ENCODE measurements at regions not wholly inside any gene's neighbourhood (a gene's known extent, or its start where the extent isn't known, plus 50 kb on each side); places are given as distances from the start of the nearest gene placed in this dataset.

GRCh38 chr2:167404627-167405284 is 516.5 kb downstream of the XIRP2 start:
- Histone ChIP-seq H3K36me3 (ENCODE audit: insufficient read depth, low read length) (no peaks in the 10 kb centered on the region), H3K9me3 (ENCODE audit: low read length) (no peaks in the 10 kb centered on the region), H3K79me2 (ENCODE audit: insufficient read depth, low read depth, low read length) (no peaks in the 10 kb centered on the region), H3K4me1 (ENCODE audit: insufficient read depth, low read length, poor library complexity, severe bottlenecking) (no peaks in the 10 kb centered on the region), H2AFZ (ENCODE audit: low read length) (no peak overlapping the region), H3K4me2 (ENCODE audit: low read length) (no peak overlapping the region), H4K20me1 (ENCODE audit: insufficient read depth, low read length) (no peaks in the 10 kb centered on the region), H3K9me2 (ENCODE audit: insufficient read depth, low read length) (no peaks in the 10 kb centered on the region), H3K4me3 (ENCODE audit: low read depth, low read length, poor library complexity, severe bottlenecking) (no peak overlapping the region), H3K27ac (ENCODE audit: low read depth, low read length, poor library complexity, severe bottlenecking) (no peak overlapping the region)
- ChIA-PET CTCF (ENCODE audit: unreplicated experiment) (no interaction called here), POLR2A (interaction anchor here (0.7 kb wide), 1 partner anchor 372 kb away, joined by 3 read pairs; no protein-coding TSS in a partner anchor)
- no peak for DNase-seq (ENCODE audit: low spot score)
- no peak for TF ChIP-seq EZH2phosphoT487 (IDR thresholded peaks at IDR 0.05; ENCODE audit: borderline replicate concordance, low read depth, low read length)
- TF ChIP-seq CTCF (conservative IDR thresholded peaks at IDR 0.05; ENCODE audit: low read length) = no peak
- no TSS peak for BruUV-seq (replicated peaks)
- intact Hi-C loops (cut with micrococcal nuclease; ENCODE audit: unreplicated experiment) = no loop called here

GRCh38 chr2:167401309-167401708 is 513.0 kb downstream of the XIRP2 start:
- no peak for DNase-seq (ENCODE audit: low spot score)

More at GRCh38 chr2:167401309-167401708, 513.0 kb downstream of the XIRP2 start:
- TF ChIP-seq EZH2phosphoT487 (IDR thresholded peaks at IDR 0.05; ENCODE audit: borderline replicate concordance, low read depth, low read length) (no peak), CTCF (conservative IDR thresholded peaks at IDR 0.05; ENCODE audit: low read length) (no peak)
- H3K9me2 ChIP-seq (ENCODE audit: insufficient read depth, low read length) = no peaks in the 10 kb centered on the region
- H4K20me1 ChIP-seq (ENCODE audit: insufficient read depth, low read length) = no peaks in the 10 kb centered on the region
- no peaks in the 10 kb centered on the region for H3K79me2 ChIP-seq (ENCODE audit: insufficient read depth, low read depth, low read length)
- no peak overlapping the region for H2AFZ ChIP-seq (ENCODE audit: low read length)
- no peak overlapping the region for H3K27ac ChIP-seq (ENCODE audit: low read depth, low read length, poor library complexity, severe bottlenecking)
- H3K4me3 ChIP-seq (ENCODE audit: low read depth, low read length, poor library complexity, severe bottlenecking) = no peak overlapping the region
- no peak overlapping the region for H3K4me2 ChIP-seq (ENCODE audit: low read length)
- intact Hi-C loops (cut with micrococcal nuclease; ENCODE audit: unreplicated experiment) = no loop called here
- no peaks in the 10 kb centered on the region for H3K36me3 ChIP-seq (ENCODE audit: insufficient read depth, low read length)
- no peaks in the 10 kb centered on the region for H3K4me1 ChIP-seq (ENCODE audit: insufficient read depth, low read length, poor library complexity, severe bottlenecking)
- no peaks in the 10 kb centered on the region for H3K9me3 ChIP-seq (ENCODE audit: low read length)
- CTCF ChIA-PET (ENCODE audit: unreplicated experiment) = no interaction called here
- no TSS peak for BruUV-seq (replicated peaks)
- POLR2A ChIA-PET = no interaction called here
